ENCODE measurements at regions not wholly inside any gene's neighbourhood (a gene's known extent, or its start where the extent isn't known, plus 50 kb on each side); places are given as distances from the start of the nearest gene placed in this dataset.

DNA sequence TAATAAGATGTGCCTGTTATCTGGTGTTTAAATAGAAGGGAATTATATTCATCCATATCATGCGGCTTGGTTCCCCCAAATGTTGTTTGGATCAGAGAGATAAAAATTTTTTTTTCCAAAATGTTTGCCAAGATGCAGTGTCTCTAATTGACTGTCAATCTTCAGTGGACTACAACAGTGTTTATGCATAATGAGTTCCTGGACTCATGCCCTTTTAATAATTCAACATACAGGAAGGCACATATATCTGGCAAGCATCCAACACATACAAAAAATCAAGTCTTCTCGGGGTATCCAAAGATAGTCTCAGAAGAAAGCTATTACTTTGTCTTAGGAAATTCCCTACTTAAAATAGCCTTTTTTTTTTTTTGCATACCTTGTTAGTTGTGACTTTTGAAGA lies 1534.7 kb downstream of the EFNA5 start:
- no peaks in the 10 kb centered on the region for H4K20me1 ChIP-seq (ENCODE audit: insufficient read depth, low read length)
- H3K4me3 ChIP-seq (ENCODE audit: low read depth, low read length, poor library complexity, severe bottlenecking), result no peak overlapping the region
- H3K9me2 ChIP-seq (ENCODE audit: insufficient read depth, low read length), result no peaks in the 10 kb centered on the region
- no peak overlapping the region for H2AFZ ChIP-seq (ENCODE audit: low read length)
- BruUV-seq (replicated peaks), result no TSS peak
- H3K79me2 ChIP-seq (ENCODE audit: insufficient read depth, low read depth, low read length), result no peaks in the 10 kb centered on the region
- no peak for DNase-seq (ENCODE audit: low spot score)
- ChIA-PET POLR2A (no interaction called here), CTCF (ENCODE audit: unreplicated experiment) (no interaction called here)
- H3K4me2 ChIP-seq (ENCODE audit: low read length), result no peak overlapping the region
- no peaks in the 10 kb centered on the region for H3K4me1 ChIP-seq (ENCODE audit: insufficient read depth, low read length, poor library complexity, severe bottlenecking)
- TF ChIP-seq CTCF (conservative IDR thresholded peaks at IDR 0.05; ENCODE audit: low read length), result no peak
- no peak for TF ChIP-seq EZH2phosphoT487 (IDR thresholded peaks at IDR 0.05; ENCODE audit: borderline replicate concordance, low read depth, low read length)
- H3K27ac ChIP-seq (ENCODE audit: low read depth, low read length, poor library complexity, severe bottlenecking), result no peak overlapping the region
- no peaks in the 10 kb centered on the region for H3K9me3 ChIP-seq (ENCODE audit: low read length)
- H3K36me3 ChIP-seq (ENCODE audit: insufficient read depth, low read length), result no peaks in the 10 kb centered on the region
- intact Hi-C loops (cut with micrococcal nuclease; ENCODE audit: unreplicated experiment), result no loop called here

GRCh38 chr5:106135473-106135872 lies 1535.3 kb downstream of the EFNA5 start:
- H3K36me3 ChIP-seq (ENCODE audit: insufficient read depth, low read length), result no peaks in the 10 kb centered on the region
- no peak overlapping the region for H3K4me3 ChIP-seq (ENCODE audit: low read depth, low read length, poor library complexity, severe bottlenecking)
- ChIA-PET CTCF (ENCODE audit: unreplicated experiment) (no interaction called here), POLR2A (no interaction called here)
- TF ChIP-seq CTCF (conservative IDR thresholded peaks at IDR 0.05; ENCODE audit: low read length) (no peak), EZH2phosphoT487 (IDR thresholded peaks at IDR 0.05; ENCODE audit: borderline replicate concordance, low read depth, low read length) (no peak)
- H3K4me1 ChIP-seq (ENCODE audit: insufficient read depth, low read length, poor library complexity, severe bottlenecking), result no peaks in the 10 kb centered on the region
- H3K4me2 ChIP-seq (ENCODE audit: low read length), result no peak overlapping the region
- DNase-seq (ENCODE audit: low spot score), result no peak
- H3K27ac ChIP-seq (ENCODE audit: low read depth, low read length, poor library complexity, severe bottlenecking), result no peak overlapping the region
- no peak overlapping the region for H2AFZ ChIP-seq (ENCODE audit: low read length)
- no peaks in the 10 kb centered on the region for H3K79me2 ChIP-seq (ENCODE audit: insufficient read depth, low read depth, low read length)
- no peaks in the 10 kb centered on the region for H3K9me2 ChIP-seq (ENCODE audit: insufficient read depth, low read length)
- H4K20me1 ChIP-seq (ENCODE audit: insufficient read depth, low read length), result no peaks in the 10 kb centered on the region
- no TSS peak for BruUV-seq (replicated peaks)
- intact Hi-C loops (cut with micrococcal nuclease; ENCODE audit: unreplicated experiment), result no loop called here
- H3K9me3 ChIP-seq (ENCODE audit: low read length), result no peaks in the 10 kb centered on the region

- no TSS peak for BruUV-seq (replicated peaks)
- H3K4me3 ChIP-seq (ENCODE audit: low read depth, low read length, poor library complexity, severe bottlenecking), result no peak overlapping the region
- TF ChIP-seq CTCF (conservative IDR thresholded peaks at IDR 0.05; ENCODE audit: low read length) (no peak), EZH2phosphoT487 (IDR thresholded peaks at IDR 0.05; ENCODE audit: borderline replicate concordance, low read depth, low read length) (no peak)
- H3K4me2 ChIP-seq (ENCODE audit: low read length), result no peak overlapping the region
- POLR2A ChIA-PET, result no interaction called here
- H3K9me3 ChIP-seq (ENCODE audit: low read length), result no peaks in the 10 kb centered on the region
- no peaks in the 10 kb centered on the region for H3K36me3 ChIP-seq (ENCODE audit: insufficient read depth, low read length)
- DNase-seq (ENCODE audit: low spot score), result no peak
- CTCF ChIA-PET (ENCODE audit: unreplicated experiment), result no interaction called here
- no peak overlapping the region for H3K27ac ChIP-seq (ENCODE audit: low read depth, low read length, poor library complexity, severe bottlenecking)
- H3K9me2 ChIP-seq (ENCODE audit: insufficient read depth, low read length), result no peaks in the 10 kb centered on the region
- intact Hi-C loops (cut with micrococcal nuclease; ENCODE audit: unreplicated experiment), result no loop called here
- H3K4me1 ChIP-seq (ENCODE audit: insufficient read depth, low read length, poor library complexity, severe bottlenecking), result no peaks in the 10 kb centered on the region
- H4K20me1 ChIP-seq (ENCODE audit: insufficient read depth, low read length), result no peaks in the 10 kb centered on the region
- H3K79me2 ChIP-seq (ENCODE audit: insufficient read depth, low read depth, low read length), result no peaks in the 10 kb centered on the region
- no peak overlapping the region for H2AFZ ChIP-seq (ENCODE audit: low read length)
Observed at GRCh38 chr5:106134549-106134948, 1536.2 kb downstream of the EFNA5 start.
